ENCODE measurements at regions not wholly inside any gene's neighbourhood (a gene's known extent, or its start where the extent isn't known, plus 50 kb on each side); places are given as distances from the start of the nearest gene placed in this dataset.
"Not testable (repeated sequence)": the region's sequence is repeated elsewhere in the genome, so short reads cannot be mapped to it uniquely, and the experiment has no call there.

DNA sequence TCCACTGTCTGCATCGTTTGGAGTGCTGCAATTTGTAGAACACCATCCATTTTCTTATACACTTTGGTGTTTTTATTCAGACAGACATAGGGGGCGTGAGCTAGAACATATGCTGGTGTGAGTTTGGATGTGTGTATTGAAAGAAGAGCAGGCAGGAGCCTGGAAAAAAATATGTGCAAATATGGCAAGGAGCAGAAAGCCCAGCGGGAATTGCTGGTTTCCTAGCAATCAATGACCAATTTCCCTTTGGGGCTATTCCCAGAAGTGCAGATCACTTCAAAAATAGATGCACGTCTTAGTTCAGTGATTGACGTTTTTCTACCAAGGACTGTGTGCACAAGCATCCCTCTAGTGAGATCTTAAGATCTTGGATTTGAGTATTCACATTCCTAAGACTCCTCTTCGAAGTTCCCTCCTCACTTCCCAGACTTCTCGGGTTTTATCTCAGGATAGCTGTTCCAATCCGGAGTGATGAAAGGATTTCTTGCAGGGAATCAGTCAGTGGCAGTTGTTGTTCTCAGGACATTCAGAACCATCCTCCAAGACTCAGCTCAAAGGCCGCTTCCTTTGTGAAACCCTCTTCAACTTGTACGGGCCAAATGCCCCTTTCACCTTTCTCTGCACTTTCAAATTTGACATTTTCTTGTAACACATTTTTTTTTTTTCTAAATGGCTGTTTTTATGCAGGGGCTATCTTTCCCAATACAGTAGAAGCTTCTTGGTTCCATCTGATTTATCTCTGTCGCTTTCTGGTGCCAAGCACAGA is 268.7 kb upstream of the ASIC2 start:
- DNase-seq: peak in 2 of 56 donors; percentile 1 to 4

DNA sequence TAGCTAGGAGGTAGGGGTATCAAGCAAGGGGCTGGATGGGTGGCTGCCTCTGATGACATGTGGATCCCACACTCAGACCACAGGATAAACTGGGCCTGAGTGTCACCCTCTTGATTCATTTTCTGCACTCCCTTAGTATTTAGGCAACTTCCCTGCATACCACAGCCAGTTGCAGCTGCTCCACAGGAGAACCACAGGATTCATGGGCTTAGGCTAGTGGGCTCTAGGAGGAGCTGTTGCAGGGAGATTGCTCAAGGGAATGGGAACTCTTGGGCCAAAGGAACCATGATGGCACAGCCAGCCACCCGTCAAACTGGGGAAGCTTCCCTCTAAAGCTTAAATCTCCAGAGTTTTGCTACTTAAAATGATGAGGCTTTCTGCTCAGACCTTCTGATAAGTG is 269.7 kb upstream of the ASIC2 start:
- DNase-seq: peak in 1 of 56 donors; percentile 1

DNA sequence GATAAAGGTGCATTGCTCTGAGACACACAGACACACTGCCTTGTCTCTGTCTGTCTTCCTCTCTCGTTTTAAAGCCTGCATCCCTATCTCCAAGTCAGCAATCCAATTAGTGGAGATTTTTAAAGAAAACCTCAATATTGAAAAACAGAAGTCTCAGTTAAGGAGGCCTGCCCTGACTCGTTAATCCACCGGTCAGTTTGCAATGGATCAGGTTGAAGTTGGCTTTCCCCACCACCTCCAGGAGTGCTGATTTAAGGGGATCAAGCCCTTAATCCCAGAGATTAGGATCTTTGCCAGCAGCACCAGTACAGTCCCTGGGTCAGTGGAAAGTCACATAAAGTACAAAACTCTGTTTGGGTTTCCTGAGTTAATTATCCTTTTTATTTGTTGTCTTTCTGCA is 271.1 kb upstream of the ASIC2 start:
- no peak for DNase-seq

GRCh38 chr17:33567223-33567622 is 274.1 kb upstream of the ASIC2 start:
- no peak for DNase-seq

DNA sequence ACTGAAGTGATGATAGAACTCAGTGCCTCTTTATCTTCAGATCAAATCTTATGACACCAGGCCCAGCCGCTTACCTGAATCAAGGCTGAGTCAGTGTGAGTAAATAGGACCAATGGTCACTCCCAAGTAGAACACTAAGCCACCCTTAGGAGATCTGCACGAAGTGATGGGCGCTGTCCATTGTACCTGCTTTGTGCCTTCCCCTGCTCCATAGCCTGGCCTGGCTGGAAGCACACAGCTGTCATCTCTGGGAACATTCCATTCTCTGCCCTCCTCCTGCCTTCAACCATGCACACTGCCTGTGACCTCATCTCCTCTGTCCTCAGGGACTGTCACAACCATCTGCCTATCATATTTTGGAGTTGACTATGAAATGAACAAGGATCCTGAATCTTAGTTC is 279.5 kb upstream of the ASIC2 start:
- no peak for DNase-seq

- DNase-seq: no peak
These were observed 281.9 kb upstream of the ASIC2 start for GRCh38 chr17:33574942-33575445.

DNA sequence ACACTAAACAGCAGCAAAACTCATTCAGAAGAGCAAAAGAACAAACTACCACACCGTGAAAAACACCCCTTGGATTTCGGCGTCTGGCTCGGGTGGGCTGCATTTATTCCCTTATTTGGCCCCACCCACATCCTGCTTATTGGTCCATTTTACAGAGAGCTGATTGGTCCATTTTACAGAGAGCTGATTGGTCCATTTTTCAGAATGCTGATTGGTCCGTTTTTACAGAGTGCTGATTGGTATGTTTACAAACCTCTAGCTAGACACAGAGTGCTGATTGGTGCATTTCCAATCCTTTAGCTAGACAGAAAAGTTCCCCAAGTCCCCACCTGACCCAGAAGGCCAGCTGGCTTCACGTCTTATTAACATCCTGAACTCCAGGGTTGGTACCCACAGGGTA is 286.6 kb upstream of the ASIC2 start:
- DNase-seq: not testable (repeated sequence)

- no peak for DNase-seq
These were observed 287.1 kb upstream of the ASIC2 start for GRCh38 chr17:33580215-33580614.

DNA sequence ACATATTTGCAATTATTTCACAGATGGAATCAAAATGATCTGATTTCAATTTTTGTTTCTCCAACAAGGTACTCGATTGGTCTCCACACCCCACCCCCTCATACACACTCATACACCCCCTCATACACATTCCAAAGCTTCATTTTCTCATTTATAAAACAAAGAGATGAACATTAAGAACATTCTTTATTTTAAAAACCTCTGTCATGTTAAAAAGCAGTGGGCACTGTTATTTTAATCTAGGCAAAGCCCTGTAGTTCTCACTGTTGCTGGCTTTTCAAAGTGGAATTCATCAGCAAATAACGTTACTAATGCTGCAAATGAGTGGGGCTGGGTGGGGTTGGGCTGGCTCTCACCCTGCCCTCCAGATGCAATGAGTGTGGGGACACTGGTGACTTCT is 289.6 kb upstream of the ASIC2 start:
- DNase-seq: no peak

DNA sequence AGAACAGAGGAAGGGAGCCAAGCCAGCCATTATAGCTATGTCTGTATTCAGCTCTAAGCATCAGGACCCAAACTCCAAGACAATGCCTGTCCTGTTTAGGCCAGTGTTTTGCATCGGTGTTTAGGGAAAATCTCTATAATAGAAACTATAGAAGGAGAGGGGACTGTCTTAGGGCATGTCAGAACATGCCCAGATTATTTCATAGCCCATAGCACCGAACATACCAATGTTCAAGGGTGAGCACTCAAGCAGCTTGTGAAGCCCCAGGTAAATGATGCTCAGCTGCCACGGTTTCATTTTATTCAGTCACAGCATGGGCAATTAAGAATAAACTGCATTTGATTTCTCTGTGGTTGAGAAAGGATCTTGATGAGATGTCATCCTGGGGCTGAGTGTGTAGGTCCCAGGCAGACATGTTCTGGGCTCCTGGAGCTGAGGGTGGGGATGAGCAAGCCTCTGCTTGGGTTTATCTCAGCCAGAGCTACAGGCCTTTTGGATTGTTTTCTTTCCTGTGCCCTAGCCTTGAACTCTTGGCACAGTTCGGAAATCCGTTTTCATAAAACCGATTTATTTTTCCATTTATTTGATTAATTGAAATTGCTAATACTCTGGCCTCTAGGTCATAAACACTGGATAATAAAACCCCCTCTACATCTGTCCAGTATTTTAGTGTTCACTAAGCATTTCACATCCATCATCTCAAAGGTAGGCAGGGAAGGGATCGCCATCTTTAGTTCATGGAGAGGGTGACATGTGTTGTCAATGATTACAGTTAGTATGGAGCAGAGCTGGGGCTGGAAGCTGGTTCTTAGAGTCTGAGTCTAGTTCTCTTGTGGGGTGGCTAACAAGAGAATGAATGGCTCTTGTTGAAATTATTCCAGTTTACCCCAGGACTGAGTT is 290.7 kb upstream of the ASIC2 start:
- DNase-seq: no peak

DNA sequence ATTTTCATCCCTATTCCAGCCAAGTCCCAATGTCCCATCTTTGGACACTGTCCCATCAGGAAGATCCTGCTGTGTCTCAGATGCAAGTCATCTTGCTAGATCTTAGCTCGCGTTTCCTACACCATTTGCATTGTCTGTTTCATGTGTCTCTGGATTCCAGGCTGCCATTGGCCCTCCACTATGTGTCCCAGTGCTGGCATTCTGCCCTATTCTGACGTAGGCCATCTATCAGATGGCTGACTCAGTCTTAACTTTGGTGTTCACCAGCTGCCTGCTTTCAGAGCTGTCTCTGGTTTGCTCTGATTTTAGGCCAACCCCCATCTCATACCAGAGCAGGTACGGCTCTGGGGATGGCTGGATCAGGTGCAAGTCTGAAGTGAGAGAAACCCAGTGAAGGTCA is 300.9 kb upstream of the ASIC2 start:
- DNase-seq: peak in 6 of 56 donors; percentile 1 to 27 (median 4)

- peak in 8 of 56 donors; percentile 4 to 22 (median 12) for DNase-seq
These were observed 302.7 kb upstream of the ASIC2 start for GRCh38 chr17:33595828-33596227.

DNA sequence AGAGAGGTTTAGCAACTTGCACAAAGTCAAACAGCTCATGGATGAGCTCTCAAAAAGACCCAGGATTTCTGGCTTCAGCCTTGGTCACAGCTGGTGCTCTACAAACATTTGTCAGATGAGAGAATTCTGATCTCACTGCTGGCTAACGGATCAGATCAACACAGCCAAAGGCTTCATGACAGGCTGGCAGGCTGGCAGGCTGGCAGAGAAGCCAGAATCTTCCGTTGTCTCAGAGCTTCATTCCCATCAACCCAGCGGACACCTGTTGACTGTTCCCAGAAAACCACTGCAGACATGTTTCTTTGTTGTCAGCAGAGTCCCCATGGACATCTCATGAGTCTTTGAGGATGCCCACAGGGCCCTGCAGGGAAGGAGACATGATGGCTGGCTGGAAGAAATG is 303.8 kb upstream of the ASIC2 start:
- peak in 24 of 56 donors; percentile 1 to 60 (median 24) for DNase-seq

GRCh38 chr17:33598797-33599196 is 305.7 kb upstream of the ASIC2 start:
- DNase-seq: no peak

- DNase-seq: peak in 5 of 56 donors; percentile 0 to 20 (median 3)
These were observed 309.9 kb upstream of the ASIC2 start for GRCh38 chr17:33602981-33603380.

- no peak for DNase-seq
These were observed 310.7 kb upstream of the ASIC2 start for GRCh38 chr17:33603789-33604188.

- DNase-seq: no peak
These were observed 318.4 kb upstream of the ASIC2 start for GRCh38 chr17:33611532-33611931.

- DNase-seq: no peak
These were observed 322.8 kb upstream of the ASIC2 start for GRCh38 chr17:33615861-33616260.

- peak in 2 of 56 donors; percentile 5 to 50 for DNase-seq
These were observed 330.7 kb upstream of the ASIC2 start for GRCh38 chr17:33623841-33624240.

DNA sequence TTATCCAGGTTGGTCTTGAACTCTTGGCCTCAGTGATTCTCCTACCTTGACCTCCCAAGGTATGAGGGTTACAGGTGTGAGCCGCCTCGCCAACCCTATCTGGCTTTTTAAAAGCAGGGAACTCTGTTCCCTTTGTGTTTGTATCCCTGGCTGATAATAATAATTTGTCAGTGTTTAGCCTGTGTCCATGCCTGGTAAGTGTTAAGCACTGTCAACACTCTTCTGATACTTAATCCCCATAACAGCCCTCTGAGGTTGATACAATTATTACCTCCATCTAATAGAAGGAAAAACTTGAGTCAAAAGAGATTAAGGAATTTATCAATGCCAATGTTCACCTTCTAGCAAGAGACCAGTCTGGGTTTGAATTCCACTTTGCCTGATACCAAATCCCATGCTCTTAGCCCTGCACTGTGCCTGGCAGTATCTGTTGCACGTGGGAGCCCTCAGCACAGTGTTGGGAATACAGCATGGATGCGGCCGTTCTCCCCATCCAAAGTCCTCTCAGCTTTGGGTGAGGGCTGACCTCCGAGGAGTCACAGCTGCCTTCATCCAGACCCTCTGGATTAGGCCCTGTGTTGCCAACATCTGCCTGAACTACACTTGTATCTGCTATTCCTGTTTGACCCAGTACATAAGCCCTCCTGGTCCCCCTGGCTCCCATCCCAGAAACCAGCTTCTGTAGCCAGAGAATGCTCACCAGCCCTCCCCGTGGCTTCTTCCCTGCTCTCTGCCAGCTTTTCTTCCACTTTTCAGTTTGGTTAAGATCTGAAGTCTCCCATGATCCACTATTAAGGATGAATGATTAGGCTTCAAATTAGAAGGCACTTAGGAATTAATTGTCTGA is 335.6 kb upstream of the ASIC2 start:
- DNase-seq: peak in 1 of 56 donors; percentile 4

GRCh38 chr17:33633446-33633845 is 340.4 kb upstream of the ASIC2 start:
- DNase-seq: no peak
